IMR-90 (cell line): ENCODE measurements at regions not wholly inside any gene's neighbourhood (a gene's known extent, or its start where the extent isn't known, plus 50 kb on each side); places are given as distances from the start of the nearest gene placed in this dataset.

Source experiments
- ATAC-seq: fragments of 200-7000 bp; cut with Tn5 transposase; 2 replicates; pipeline ENCODE4 v1.9.1; 2020; ENCODE audit warnings: low read depth, mild to moderate bottlenecking, moderate library complexity
- BruUV-seq: library from RNA; stranded (reverse); fragments of 400-500 nt; replicated peaks from 2 replicates; lab custom pipeline; 2021; lab: Mats Ljungman, UMichigan
- CTCF ChIA-PET: fragments of 300-600 bp; formaldehyde crosslinking; extraction: SDS; loops from one replicate; lab custom pipeline; 2021; ENCODE audit warnings: antibody characterized with exemption; lab: Yijun Ruan, JAX
- POLR2A ChIA-PET: fragments of 300-600 bp; sonication (Branson Sonifier 250); formaldehyde crosslinking; loops from one replicate; lab custom pipeline; 2022; ENCODE audit warnings: antibody characterized with exemption; ENCODE audit not compliant: unreplicated experiment; lab: Charles Lee
- DNase-seq: peaks from one replicate; pipeline ENCODE4 v3.0.0; 2013
- H2AFZ ChIP-seq: replicated peaks from 2 replicates; pipeline ENCODE3; 2013; ENCODE audit warnings: low read length, mild to moderate bottlenecking; ENCODE audit not compliant: poor library complexity
- H2AK5ac ChIP-seq: 2 replicates; pipeline ENCODE4 v1.6.1; 2013; ENCODE audit warnings: low read depth, low read length, inconsistent platforms
- H2AK9ac ChIP-seq: replicated peaks from 2 replicates; pipeline ENCODE3; 2013; ENCODE audit warnings: mild to moderate bottlenecking, low read depth, low read length, moderate library complexity; ENCODE audit not compliant: poor library complexity
- H2BK120ac ChIP-seq: 2 replicates; pipeline ENCODE4 v1.6.1; 2013; ENCODE audit warnings: low read depth, low read length, inconsistent platforms
- H2BK15ac ChIP-seq: 3 replicates; pipeline ENCODE4 v1.6.1; 2013; ENCODE audit warnings: low read depth, low read length, inconsistent platforms
- H2BK20ac ChIP-seq: 2 replicates; pipeline ENCODE4 v1.6.1; 2013; ENCODE audit warnings: low read depth, mild to moderate bottlenecking, inconsistent platforms, low read length, moderate library complexity
- H2BK5ac ChIP-seq: 2 replicates; pipeline ENCODE4 v1.6.1; 2013; ENCODE audit warnings: mild to moderate bottlenecking, low read depth, low read length, inconsistent platforms; ENCODE audit not compliant: poor library complexity, severe bottlenecking
- H3K14ac ChIP-seq: replicated peaks from 2 replicates; pipeline ENCODE4 v1.6.1; 2013; ENCODE audit warnings: low read depth, low read length, inconsistent platforms
- H3K18ac ChIP-seq: 2 replicates; pipeline ENCODE4 v1.6.1; 2013; ENCODE audit warnings: low read depth, low read length, control low read depth
- H3K23ac ChIP-seq: 2 replicates; pipeline ENCODE4 v1.6.1; 2013; ENCODE audit warnings: low read depth, low read length, inconsistent platforms
- H3K27ac ChIP-seq: 2 replicates; pipeline ENCODE4 v1.5.1; 2013; ENCODE audit warnings: mild to moderate bottlenecking, control low read depth, low read length; ENCODE audit not compliant: insufficient read depth
- H3K27me3 ChIP-seq: 2 replicates; pipeline ENCODE4 v1.6.1; 2013; ENCODE audit warnings: low read length; ENCODE audit not compliant: control insufficient read depth, insufficient read depth
- H3K36me3 ChIP-seq: 2 replicates; pipeline ENCODE4 v1.6.1; 2013; ENCODE audit warnings: low read length, mixed read lengths; ENCODE audit not compliant: control insufficient read depth, insufficient read depth
- H3K4ac ChIP-seq: 2 replicates; pipeline ENCODE4 v1.6.1; 2013; ENCODE audit warnings: low read depth, low read length, inconsistent platforms
- H3K4me1 ChIP-seq: 2 replicates; pipeline ENCODE4 v1.6.1; 2013; ENCODE audit warnings: low read length, mixed read lengths; ENCODE audit not compliant: control insufficient read depth, insufficient read depth
- H3K4me2 ChIP-seq: 2 replicates; pipeline ENCODE4 v1.6.1; 2013; ENCODE audit warnings: low read depth, mild to moderate bottlenecking, control low read depth, low read length, moderate library complexity
- H3K4me3 ChIP-seq: 2 replicates; pipeline ENCODE4 v1.5.1; 2013; ENCODE audit warnings: low read depth, mild to moderate bottlenecking, control low read depth, low read length, moderate library complexity; ENCODE audit not compliant: insufficient read depth
- H3K56ac ChIP-seq: 2 replicates; pipeline ENCODE4 v1.6.1; 2013; ENCODE audit warnings: low read length, inconsistent platforms; ENCODE audit not compliant: insufficient read depth; ENCODE audit errors: extremely low read depth
- H3K79me1 ChIP-seq, 2 experiments: 2 replicates each; pipeline ENCODE4 v1.6.1; 2013; ENCODE audit warnings: low read length in 2 of 2, inconsistent platforms in 1 of 2, low read depth in 1 of 2
- H3K9ac ChIP-seq: 2 replicates; pipeline ENCODE4 v1.6.1; 2013; ENCODE audit warnings: low read depth, low read length, control low read depth
- H3K9me1 ChIP-seq: 2 replicates; pipeline ENCODE4 v1.6.1; 2013; ENCODE audit warnings: low read length, inconsistent platforms; ENCODE audit not compliant: insufficient read depth
- H3K9me3 ChIP-seq: 2 replicates; pipeline ENCODE4 v1.6.1; 2013; ENCODE audit warnings: low read length; ENCODE audit not compliant: control insufficient read depth, insufficient read depth
- H4K20me1 ChIP-seq: 2 replicates; pipeline ENCODE4 v1.6.1; 2013; ENCODE audit warnings: low read length, inconsistent platforms; ENCODE audit not compliant: insufficient read depth
- H4K5ac ChIP-seq: 2 replicates; pipeline ENCODE4 v1.6.1; 2013; ENCODE audit warnings: mild to moderate bottlenecking, low read depth, low read length, control low read depth
- H4K8ac ChIP-seq, 2 experiments: 2 replicates each; pipeline ENCODE4 v1.6.1; 2013; ENCODE audit warnings: low read depth in 2 of 2, low read length in 2 of 2, control low read depth in 1 of 2, inconsistent platforms in 1 of 2
- H4K91ac ChIP-seq: 2 replicates; pipeline ENCODE4 v1.6.1; 2013; ENCODE audit warnings: low read depth, low read length, inconsistent platforms; ENCODE audit not compliant: insufficient read depth
- BHLHE40 ChIP-seq: fragments of 150-350 bp; IDR thresholded peaks from 2 replicates; pipeline ENCODE4 v1.6.1; 2016; ENCODE audit warnings: mild to moderate bottlenecking, low read depth, low read length
- CEBPB ChIP-seq: IDR thresholded peaks from 2 replicates; pipeline ENCODE4 v1.6.1; 2012; ENCODE audit warnings: low read depth, low read length, improper control_type of control experiment
- CHD1 ChIP-seq: IDR thresholded peaks from 2 replicates; pipeline ENCODE4 v1.6.1; 2012; ENCODE audit warnings: low read depth, low read length, improper control_type of control experiment
- MAFK ChIP-seq: IDR thresholded peaks from 2 replicates; pipeline ENCODE4 v1.6.1; 2012; ENCODE audit warnings: low read depth, low read length, improper control_type of control experiment
- MAZ ChIP-seq: IDR thresholded peaks from 2 replicates; pipeline ENCODE4 v1.6.1; 2012; ENCODE audit warnings: low read depth, mild to moderate bottlenecking, low read length, improper control_type of control experiment, moderate library complexity, borderline replicate concordance
- MXI1 ChIP-seq: IDR thresholded peaks from 2 replicates; pipeline ENCODE4 v1.6.1; 2012; ENCODE audit warnings: low read depth, mild to moderate bottlenecking, low read length, moderate library complexity, borderline replicate concordance
- NFE2L2 ChIP-seq: fragments of 150-350 bp; IDR thresholded peaks from 2 replicates; pipeline ENCODE4 v1.6.1; 2016; ENCODE audit warnings: low read depth, mild to moderate bottlenecking, low read length
- RCOR1 ChIP-seq: IDR thresholded peaks from 2 replicates; pipeline ENCODE4 v1.6.1; 2012; ENCODE audit warnings: mild to moderate bottlenecking, low read length, improper control_type of control experiment; ENCODE audit not compliant: insufficient replicate concordance
- RFX5 ChIP-seq: IDR thresholded peaks from 2 replicates; pipeline ENCODE4 v1.8.0; 2012; ENCODE audit warnings: low read depth, mild to moderate bottlenecking, low read length, moderate library complexity
- SMC3 ChIP-seq: fragments of 150-350 bp; IDR thresholded peaks from 2 replicates; pipeline ENCODE4 v1.6.1; 2016; ENCODE audit warnings: low read depth, mild to moderate bottlenecking, antibody characterized with exemption, low read length, moderate library complexity
- WGBS, 2 experiments: methylation state at CpG; one replicate each; pipeline versions ENCODE4 v1.1.5 to v1.1.7; 2013; ENCODE audit warnings: missing lambda C conversion rate in 2 of 2; ENCODE audit not compliant: insufficient read length in 1 of 2; ENCODE audit errors: extremely low coverage in 2 of 2; 5-methylcytosine and 5-hydroxymethylcytosine counted together
- dilution Hi-C: fragments of 300-500 bp; cut with HindIII; formaldehyde crosslinking; loops from one replicate; pipeline ENCODE4 v1.14.3; 2018; ENCODE audit warnings: low sequenced_read_pairs; ENCODE audit not compliant: unreplicated experiment
- in situ Hi-C: fragments of 300-500 bp; cut with MboI; formaldehyde crosslinking; loops from 3 replicates; pipeline ENCODE4 v1.14.3; 2019; ENCODE audit warnings: low sequenced_read_pairs, inconsistent platforms, mixed read lengths
- intact Hi-C: fragments of 100-400 bp; cut with micrococcal nuclease; formaldehyde crosslinking; loops from 2 replicates; pipeline ENCODE4 v1.10.0; 2022
- TF ChIP-seq, protein P1 (sequence below): conservative IDR thresholded peaks from 2 replicates; pipeline ENCODE4 v1.5.1; 2012; ENCODE audit warnings: mild to moderate bottlenecking, low read depth, low read length, improper control_type of control experiment
- TF ChIP-seq, protein P2 (sequence below): fragments of 150-350 bp; IDR thresholded peaks from 2 replicates; pipeline ENCODE4 v1.6.1; 2016; ENCODE audit warnings: low read depth, mild to moderate bottlenecking, low read length, moderate library complexity, borderline replicate concordance

GRCh38 chr2:136243638-136244535 is 125.9 kb upstream of the CXCR4 start:
- intact Hi-C loops, result no loop called here
- Histone ChIP-seq H3K36me3 (no peaks in the 10 kb centered on the region), H2BK15ac (no peak overlapping the region), H3K9ac (no peak overlapping the region), H3K27me3 (no peaks in the 10 kb centered on the region), H3K4me2 (no peak overlapping the region), H3K27ac (no peak overlapping the region), H2BK20ac (no peak overlapping the region), H3K4me1 (no peaks in the 10 kb centered on the region), H3K4ac (no peak overlapping the region), H3K4me3 (no peak overlapping the region), H2BK5ac (no peak overlapping the region), H2AFZ (no peak overlapping the region), H3K14ac (no peak overlapping the region), H4K8ac (no peak overlapping the region), H3K9me1 (no peaks in the 10 kb centered on the region), H4K20me1 (no peaks in the 10 kb centered on the region), H3K79me1 (no peaks in the 10 kb centered on the region), H3K18ac (no peak overlapping the region), H3K23ac (no peak overlapping the region), H2AK5ac (no peak overlapping the region), H3K56ac (no peak overlapping the region), H2BK120ac (no peak overlapping the region), H2AK9ac (no peak overlapping the region), H3K9me3 (no peaks in the 10 kb centered on the region), H4K5ac (no peak overlapping the region), H4K91ac (no peak overlapping the region)
- in situ Hi-C loops, result no loop called here
- dilution Hi-C loops, result no loop called here
- ATAC-seq (no peak), DNase-seq (no peak)
- no peak for TF ChIP-seq SMC3
- TF ChIP-seq RFX5, result no peak
- no peak for TF ChIP-seq NFE2L2
- no peak for TF ChIP-seq RCOR1
- no peak for TF ChIP-seq MAFK
- no peak for TF ChIP-seq CHD1
- TF ChIP-seq, protein P1, sequence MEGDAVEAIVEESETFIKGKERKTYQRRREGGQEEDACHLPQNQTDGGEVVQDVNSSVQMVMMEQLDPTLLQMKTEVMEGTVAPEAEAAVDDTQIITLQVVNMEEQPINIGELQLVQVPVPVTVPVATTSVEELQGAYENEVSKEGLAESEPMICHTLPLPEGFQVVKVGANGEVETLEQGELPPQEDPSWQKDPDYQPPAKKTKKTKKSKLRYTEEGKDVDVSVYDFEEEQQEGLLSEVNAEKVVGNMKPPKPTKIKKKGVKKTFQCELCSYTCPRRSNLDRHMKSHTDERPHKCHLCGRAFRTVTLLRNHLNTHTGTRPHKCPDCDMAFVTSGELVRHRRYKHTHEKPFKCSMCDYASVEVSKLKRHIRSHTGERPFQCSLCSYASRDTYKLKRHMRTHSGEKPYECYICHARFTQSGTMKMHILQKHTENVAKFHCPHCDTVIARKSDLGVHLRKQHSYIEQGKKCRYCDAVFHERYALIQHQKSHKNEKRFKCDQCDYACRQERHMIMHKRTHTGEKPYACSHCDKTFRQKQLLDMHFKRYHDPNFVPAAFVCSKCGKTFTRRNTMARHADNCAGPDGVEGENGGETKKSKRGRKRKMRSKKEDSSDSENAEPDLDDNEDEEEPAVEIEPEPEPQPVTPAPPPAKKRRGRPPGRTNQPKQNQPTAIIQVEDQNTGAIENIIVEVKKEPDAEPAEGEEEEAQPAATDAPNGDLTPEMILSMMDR, result no peak
- no peak for TF ChIP-seq BHLHE40
- no peak for TF ChIP-seq CEBPB
- TF ChIP-seq, protein P2, sequence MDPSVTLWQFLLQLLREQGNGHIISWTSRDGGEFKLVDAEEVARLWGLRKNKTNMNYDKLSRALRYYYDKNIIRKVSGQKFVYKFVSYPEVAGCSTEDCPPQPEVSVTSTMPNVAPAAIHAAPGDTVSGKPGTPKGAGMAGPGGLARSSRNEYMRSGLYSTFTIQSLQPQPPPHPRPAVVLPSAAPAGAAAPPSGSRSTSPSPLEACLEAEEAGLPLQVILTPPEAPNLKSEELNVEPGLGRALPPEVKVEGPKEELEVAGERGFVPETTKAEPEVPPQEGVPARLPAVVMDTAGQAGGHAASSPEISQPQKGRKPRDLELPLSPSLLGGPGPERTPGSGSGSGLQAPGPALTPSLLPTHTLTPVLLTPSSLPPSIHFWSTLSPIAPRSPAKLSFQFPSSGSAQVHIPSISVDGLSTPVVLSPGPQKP, result no peak
- TF ChIP-seq MXI1, result no peak
- no peak for TF ChIP-seq MAZ
- 70% methylated on average over 2 of the region's 16 CpGs; no CpG with 5 or more reads in 1 of the 2 experiments for WGBS, 2 experiments
- ChIA-PET CTCF (interaction anchor here (0.6 kb wide), 1 partner anchor 349 kb away, joined by 3 read pairs; no protein-coding TSS in a partner anchor), POLR2A (interaction anchor here (0.6 kb wide), 1 partner anchor 1835 kb away, joined by 4 read pairs; no protein-coding TSS in a partner anchor)
- no TSS peak for BruUV-seq
